ENCODE measurements at regions not wholly inside any gene's neighbourhood (a gene's known extent, or its start where the extent isn't known, plus 50 kb on each side); places are given as distances from the start of the nearest gene placed in this dataset.
A peak's percentile ranks its signal among the peaks of the same experiment; 100 is the strongest.

GRCh38 chr16:86757704-86758040 lies 179.3 kb downstream of the FOXL1 start:
- DNase-seq = no peak
- Mint-ChIP-seq H3K4me1 (peaks cover 62% of the 10 kb centered on the region), H3K4me3 (no peak overlapping the region), H3K36me3 (ENCODE audit: low read depth) (no peaks in the 10 kb centered on the region), H3K27ac (no peak overlapping the region), H3K27me3 (ENCODE audit: low read depth, poor library complexity) (peaks cover 43% of the 10 kb centered on the region), H3K9me3 (no peaks in the 10 kb centered on the region)
- TF ChIP-seq CTCF (IDR thresholded peaks at IDR 0.05) = no peak

GRCh38 chr16:86758932-86759331 lies 180.6 kb downstream of the FOXL1 start:
- Mint-ChIP-seq H3K27me3 (ENCODE audit: low read depth, poor library complexity) (peaks cover 48% of the 10 kb centered on the region), H3K36me3 (ENCODE audit: low read depth) (no peaks in the 10 kb centered on the region), H3K9me3 (no peaks in the 10 kb centered on the region), H3K4me3 (no peak overlapping the region), H3K4me1 (peaks cover 58% of the 10 kb centered on the region), H3K27ac (no peak overlapping the region)
- no peak for TF ChIP-seq CTCF (IDR thresholded peaks at IDR 0.05)
- no peak for DNase-seq

GRCh38 chr16:86761111-86762031 lies 183.0 kb downstream of the FOXL1 start:
- Mint-ChIP-seq H3K36me3 (ENCODE audit: low read depth) (no peaks in the 10 kb centered on the region), H3K27ac (no peak overlapping the region)
- peak; percentile 84 for DNase-seq

GRCh38 chr16:86762095-86762494 lies 183.7 kb downstream of the FOXL1 start:
- no peaks in the 10 kb centered on the region for H3K36me3 Mint-ChIP-seq (ENCODE audit: low read depth)
- DNase-seq = no peak
- H3K27me3 Mint-ChIP-seq (ENCODE audit: low read depth, poor library complexity) = peaks cover 62% of the 10 kb centered on the region
- H3K9me3 Mint-ChIP-seq = peaks cover 4% of the 10 kb centered on the region
- TF ChIP-seq CTCF (IDR thresholded peaks at IDR 0.05) = no peak
- H3K27ac Mint-ChIP-seq = no peak overlapping the region
- H3K4me1 Mint-ChIP-seq = peaks cover 60% of the 10 kb centered on the region
- H3K4me3 Mint-ChIP-seq = no peak overlapping the region

More at GRCh38 chr16:86761111-86762031, 183.0 kb downstream of the FOXL1 start:
- Mint-ChIP-seq H3K4me1 (peaks cover 65% of the 10 kb centered on the region), H3K4me3 (no peak overlapping the region), H3K27me3 (ENCODE audit: low read depth, poor library complexity) (peaks cover 60% of the 10 kb centered on the region), H3K9me3 (peaks cover 4% of the 10 kb centered on the region)
- TF ChIP-seq CTCF (IDR thresholded peaks at IDR 0.05) = peak; percentile 84

- peaks cover 61% of the 10 kb centered on the region for H3K4me1 Mint-ChIP-seq
- H3K4me3 Mint-ChIP-seq = no peak overlapping the region
- no peak for DNase-seq
- peaks cover 7% of the 10 kb centered on the region for H3K9me3 Mint-ChIP-seq
- no peak for TF ChIP-seq CTCF (IDR thresholded peaks at IDR 0.05)
- peaks cover 55% of the 10 kb centered on the region for H3K27me3 Mint-ChIP-seq (ENCODE audit: low read depth, poor library complexity)
- no peak overlapping the region for H3K27ac Mint-ChIP-seq
- H3K36me3 Mint-ChIP-seq (ENCODE audit: low read depth) = no peaks in the 10 kb centered on the region
Measured at GRCh38 chr16:86763819-86764218, 185.5 kb downstream of the FOXL1 start.

GRCh38 chr16:86764551-86764950 lies 186.2 kb downstream of the FOXL1 start:
- no peak for TF ChIP-seq CTCF (IDR thresholded peaks at IDR 0.05)
- no peak overlapping the region for H3K27ac Mint-ChIP-seq
- no peak for DNase-seq
- H3K4me3 Mint-ChIP-seq = no peak overlapping the region
- peaks cover 9% of the 10 kb centered on the region for H3K9me3 Mint-ChIP-seq
- H3K36me3 Mint-ChIP-seq (ENCODE audit: low read depth) = no peaks in the 10 kb centered on the region
- H3K27me3 Mint-ChIP-seq (ENCODE audit: low read depth, poor library complexity) = peaks cover 55% of the 10 kb centered on the region
- H3K4me1 Mint-ChIP-seq = peaks cover 59% of the 10 kb centered on the region

Measured in nephron progenitor cell (in vitro differentiated cells).